ENCODE measurements at regions not wholly inside any gene's neighbourhood (a gene's known extent, or its start where the extent isn't known, plus 50 kb on each side); places are given as distances from the start of the nearest gene placed in this dataset.

- no peak for TF ChIP-seq ZNF462 (CRISPR knock-in tag; IDR thresholded peaks at IDR 0.05)
- TF ChIP-seq REST (IDR thresholded peaks at IDR 0.05; ENCODE audit: unreplicated experiment) = no peak
Observed at GRCh38 chr6:150738092-150738629, 127.3 kb upstream of the MTHFD1L start (continued).

GRCh38 chr6:150739711-150740349 is 125.7 kb upstream of the MTHFD1L start:
- Histone ChIP-seq H3K27ac (ENCODE audit: low read depth) (no peak overlapping the region), H4K20me1 (replicated peaks; ENCODE audit: insufficient read depth) (no peaks in the 10 kb centered on the region)
- TF ChIP-seq POLR2AphosphoS5 (IDR thresholded peaks at IDR 0.05; ENCODE audit: low read depth) (no peak), ZNF462 (CRISPR knock-in tag; IDR thresholded peaks at IDR 0.05) (no peak), CREB1 (CRISPR knock-in tag; IDR thresholded peaks at IDR 0.05; ENCODE audit: low read depth) (no peak), NANOG (IDR thresholded peaks at IDR 0.05; ENCODE audit: borderline replicate concordance) (no peak)

More at GRCh38 chr6:150739711-150740349, 125.7 kb upstream of the MTHFD1L start:
- H3K9me3 Mint-ChIP-seq = no peaks in the 10 kb centered on the region
- Histone ChIP-seq H3K4me3 (no peak overlapping the region), H2AFZ (no peak overlapping the region), H3K4me2 (no peak overlapping the region), H3K36me3 (ENCODE audit: insufficient read depth) (no peaks in the 10 kb centered on the region), H3K4me1 (ENCODE audit: insufficient read depth) (no peaks in the 10 kb centered on the region), H3F3A (replicated peaks; ENCODE audit: low read depth) (no peaks in the 10 kb centered on the region), H3K79me2 (replicated peaks; ENCODE audit: insufficient read depth) (no peaks in the 10 kb centered on the region), H3K27me3 (ENCODE audit: insufficient read depth) (no peaks in the 10 kb centered on the region), H3K9me2 (ENCODE audit: insufficient read depth) (no peaks in the 10 kb centered on the region)
- H3K27me3 Mint-ChIP-seq (ENCODE audit: insufficient read depth, low read depth, poor library complexity) = no peaks in the 10 kb centered on the region
- no peak overlapping the region for H3K27ac Mint-ChIP-seq
- DNase-seq (ENCODE audit: low spot score) (no peak), ATAC-seq (no peak)
- no peaks in the 10 kb centered on the region for H3K36me3 Mint-ChIP-seq (ENCODE audit: low read depth)
- H3K4me3 Mint-ChIP-seq = no peak overlapping the region
- no peaks in the 10 kb centered on the region for H3K4me1 Mint-ChIP-seq
